Epithelial cell of esophagus (primary cell): ENCODE measurements at regions not wholly inside any gene's neighbourhood (a gene's known extent, or its start where the extent isn't known, plus 50 kb on each side); places are given as distances from the start of the nearest gene placed in this dataset.

Experiments
- DNase-seq: peaks from one replicate; pipeline ENCODE4 v3.0.0; 2010; ENCODE audit warnings: low read depth
- H3K4me3 ChIP-seq: 2 replicates; pipeline ENCODE4 v1.5.1; 2011; ENCODE audit warnings: mild to moderate bottlenecking, low read length, control low read depth
- TF ChIP-seq, protein P1 (sequence below): IDR thresholded peaks from 2 replicates; pipeline ENCODE4 v1.5.1; 2011; ENCODE audit warnings: low read depth, mild to moderate bottlenecking, low read length, control low read depth, inconsistent platforms; ENCODE audit not compliant: insufficient read depth; ENCODE audit errors: missing control alignments

DNA sequence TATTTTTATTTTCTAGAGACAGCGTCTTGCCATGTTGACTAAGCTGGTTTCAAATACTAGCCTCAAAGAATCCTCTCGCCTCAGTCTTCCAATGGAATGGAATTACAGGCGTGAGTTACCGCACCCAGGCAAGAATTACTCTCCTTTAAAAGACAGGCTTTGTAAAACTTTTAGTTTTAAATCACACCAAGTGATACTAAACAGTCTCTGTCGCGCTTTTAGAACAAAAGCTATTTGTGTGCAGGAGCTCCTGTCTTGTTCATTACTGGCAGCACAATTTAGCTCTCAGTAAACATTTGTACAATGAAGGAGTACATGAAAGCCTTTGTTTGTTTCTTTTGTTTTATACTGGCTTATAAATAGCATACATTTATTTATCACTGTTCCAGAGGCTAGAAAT, 1719.2 kb upstream of the PIK3C3 start:
- DNase-seq = no peak
- H3K4me3 ChIP-seq = no peak overlapping the region
- TF ChIP-seq, protein P1, sequence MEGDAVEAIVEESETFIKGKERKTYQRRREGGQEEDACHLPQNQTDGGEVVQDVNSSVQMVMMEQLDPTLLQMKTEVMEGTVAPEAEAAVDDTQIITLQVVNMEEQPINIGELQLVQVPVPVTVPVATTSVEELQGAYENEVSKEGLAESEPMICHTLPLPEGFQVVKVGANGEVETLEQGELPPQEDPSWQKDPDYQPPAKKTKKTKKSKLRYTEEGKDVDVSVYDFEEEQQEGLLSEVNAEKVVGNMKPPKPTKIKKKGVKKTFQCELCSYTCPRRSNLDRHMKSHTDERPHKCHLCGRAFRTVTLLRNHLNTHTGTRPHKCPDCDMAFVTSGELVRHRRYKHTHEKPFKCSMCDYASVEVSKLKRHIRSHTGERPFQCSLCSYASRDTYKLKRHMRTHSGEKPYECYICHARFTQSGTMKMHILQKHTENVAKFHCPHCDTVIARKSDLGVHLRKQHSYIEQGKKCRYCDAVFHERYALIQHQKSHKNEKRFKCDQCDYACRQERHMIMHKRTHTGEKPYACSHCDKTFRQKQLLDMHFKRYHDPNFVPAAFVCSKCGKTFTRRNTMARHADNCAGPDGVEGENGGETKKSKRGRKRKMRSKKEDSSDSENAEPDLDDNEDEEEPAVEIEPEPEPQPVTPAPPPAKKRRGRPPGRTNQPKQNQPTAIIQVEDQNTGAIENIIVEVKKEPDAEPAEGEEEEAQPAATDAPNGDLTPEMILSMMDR = no peak

DNA sequence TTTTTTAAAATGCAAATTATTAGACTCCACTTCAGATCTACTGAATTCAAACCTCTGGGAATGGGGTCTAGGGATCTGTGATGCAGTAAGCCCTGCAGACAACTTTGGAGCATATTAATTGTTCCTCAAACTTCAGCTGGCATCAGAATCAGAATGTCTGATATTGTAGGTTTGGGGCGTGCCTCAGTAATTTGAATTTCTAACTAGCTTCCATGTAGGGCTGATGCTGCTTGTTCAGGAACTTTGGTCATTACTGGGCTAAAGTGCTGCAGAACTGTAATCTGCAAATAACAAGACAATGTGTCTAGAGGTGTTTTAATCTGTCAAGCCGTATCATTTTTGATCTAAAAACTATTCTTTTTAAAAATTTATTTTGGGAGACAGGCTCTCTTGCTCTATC, 1719.7 kb upstream of the PIK3C3 start:
- H3K4me3 ChIP-seq = no peak overlapping the region
- TF ChIP-seq, protein P1 = no peak
- DNase-seq = no peak

DNA sequence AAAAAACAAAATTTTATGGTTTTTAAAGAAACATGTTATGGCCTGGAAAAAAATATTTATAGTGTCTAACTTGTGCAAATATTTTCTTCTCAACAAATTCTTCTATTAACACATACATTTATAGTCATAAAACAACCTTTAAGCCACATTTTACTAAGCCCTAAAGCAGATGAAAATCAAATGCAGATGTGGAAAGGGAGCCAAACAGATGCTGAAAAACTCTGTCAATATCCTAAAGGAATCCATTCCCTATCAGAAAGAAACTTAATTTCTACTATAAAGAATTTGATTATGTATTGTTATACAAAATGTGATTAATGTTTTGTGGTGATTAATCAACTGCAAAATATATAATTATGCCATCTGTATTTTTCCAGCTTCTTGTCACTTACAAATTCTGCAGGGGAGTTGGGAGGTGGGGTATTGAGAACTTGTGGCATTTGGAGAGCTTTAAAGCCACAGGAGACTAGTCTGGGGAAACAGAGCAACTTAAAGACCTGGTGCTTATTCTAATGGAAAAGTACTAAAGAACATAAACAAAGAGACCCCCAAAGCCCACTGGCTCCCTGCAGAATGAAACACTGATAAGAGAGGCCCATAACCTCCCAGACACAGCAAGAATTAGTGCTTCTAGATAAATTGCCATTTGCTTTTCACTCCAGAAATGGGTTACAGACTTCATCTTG, 1721.0 kb upstream of the PIK3C3 start:
- H3K4me3 ChIP-seq = no peak overlapping the region
- TF ChIP-seq, protein P1 = no peak
- no peak for DNase-seq

DNA sequence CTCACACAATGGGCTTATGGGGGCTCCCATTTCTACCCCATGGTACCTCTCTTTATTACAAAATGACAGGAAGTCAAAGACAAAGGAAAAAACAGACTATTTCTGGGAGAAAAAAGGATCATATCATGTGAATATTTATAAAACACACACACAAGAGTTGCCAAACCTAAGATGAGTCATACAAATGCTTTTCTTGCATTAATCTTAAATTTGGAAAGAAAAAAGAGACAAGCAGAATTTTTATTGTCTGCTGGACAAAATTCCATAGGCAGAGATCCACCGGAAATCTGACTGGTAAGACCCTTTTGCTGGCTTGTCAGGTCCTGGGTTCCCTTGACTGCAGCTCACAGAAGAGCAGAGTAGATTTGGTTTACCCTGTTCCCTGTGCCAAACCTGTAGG, 1732.3 kb upstream of the PIK3C3 start:
- TF ChIP-seq, protein P1 = no peak
- DNase-seq = no peak
- no peak overlapping the region for H3K4me3 ChIP-seq

DNA sequence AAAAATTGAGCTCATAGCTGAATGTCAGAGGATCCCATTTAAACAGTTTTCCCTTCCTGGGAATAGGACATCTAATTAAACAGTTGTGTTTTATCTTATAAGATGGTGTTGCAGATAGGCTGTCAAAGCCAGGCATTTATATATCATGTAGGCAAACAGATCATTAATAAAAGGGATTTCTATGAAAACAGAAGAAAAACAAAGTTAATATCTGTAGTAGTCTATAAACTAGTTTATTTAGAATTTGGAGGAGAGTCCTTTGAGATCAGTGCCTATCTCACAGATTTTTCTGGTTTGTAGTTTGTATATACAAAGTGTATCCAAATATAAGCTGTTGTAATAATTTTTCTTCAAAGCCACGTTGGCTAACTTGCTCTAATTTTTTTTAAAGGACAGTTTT, 1738.2 kb upstream of the PIK3C3 start:
- TF ChIP-seq, protein P1 = no peak
- H3K4me3 ChIP-seq = no peak overlapping the region
- no peak for DNase-seq

DNA sequence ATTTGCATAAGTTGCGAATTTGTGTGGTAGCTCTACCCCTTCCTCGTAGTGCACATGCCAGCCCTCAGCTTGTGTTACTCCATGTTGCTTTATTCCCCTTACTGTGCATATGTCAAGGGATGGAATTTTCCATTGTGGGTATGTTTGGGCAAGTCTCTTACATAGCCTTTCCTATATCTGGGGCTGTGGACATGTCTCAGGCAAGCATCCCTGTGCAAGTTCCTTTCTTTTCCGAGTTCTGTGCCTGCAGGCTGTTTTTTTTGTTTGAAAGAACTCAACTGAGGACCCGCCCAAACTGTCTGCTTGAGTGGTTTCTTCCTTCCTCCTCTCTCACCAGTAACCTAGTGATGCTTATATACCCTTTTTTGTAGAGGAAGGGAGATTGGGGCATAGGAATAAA, 1739.1 kb upstream of the PIK3C3 start:
- peak; percentile 84 for DNase-seq
- H3K4me3 ChIP-seq = no peak overlapping the region
- TF ChIP-seq, protein P1 = no peak

DNA sequence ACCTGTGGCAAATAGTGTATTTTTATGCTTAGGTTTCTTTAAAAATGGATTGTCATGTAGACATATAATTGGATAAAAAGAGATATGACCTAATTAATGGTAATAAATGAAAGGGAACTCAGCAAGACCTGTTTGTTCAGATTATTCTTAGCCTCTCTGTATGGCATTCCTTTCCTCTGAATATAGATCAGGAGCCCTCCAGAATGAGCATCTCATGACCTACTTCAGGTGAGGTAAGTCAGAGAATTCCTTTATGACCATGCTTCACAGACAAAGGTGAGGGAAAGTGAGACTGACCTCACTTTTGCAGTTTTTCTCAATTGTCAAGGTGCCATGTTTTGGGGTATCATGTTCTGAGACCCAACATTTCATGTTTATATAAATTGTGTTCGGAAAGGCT, 1744.3 kb upstream of the PIK3C3 start:
- H3K4me3 ChIP-seq = no peak overlapping the region
- TF ChIP-seq, protein P1 = no peak
- peak; percentile 85 for DNase-seq
